GM21367 (cell line): ENCODE measurements at regions not wholly inside any gene's neighbourhood (a gene's known extent, or its start where the extent isn't known, plus 50 kb on each side); places are given as distances from the start of the nearest gene placed in this dataset.
"Not testable (repeated sequence)": the region's sequence is repeated elsewhere in the genome, so short reads cannot be mapped to it uniquely, and the experiment has no call there.

Experiments
- ATAC-seq: cut with Tn5 transposase; IDR thresholded peaks from one replicate; pipeline ENCODE4 v1.9.1; 2021; ENCODE audit not compliant: unreplicated experiment

- no peak for ATAC-seq
Measured at GRCh38 chr7:108810756-108811385, 241.2 kb downstream of the DNAJB9 start.

GRCh38 chr7:108813251-108814014 is 243.8 kb downstream of the DNAJB9 start:
- ATAC-seq = no peak

- no peak for ATAC-seq
Measured at GRCh38 chr7:108815815-108816214, 246.1 kb downstream of the DNAJB9 start.

DNA sequence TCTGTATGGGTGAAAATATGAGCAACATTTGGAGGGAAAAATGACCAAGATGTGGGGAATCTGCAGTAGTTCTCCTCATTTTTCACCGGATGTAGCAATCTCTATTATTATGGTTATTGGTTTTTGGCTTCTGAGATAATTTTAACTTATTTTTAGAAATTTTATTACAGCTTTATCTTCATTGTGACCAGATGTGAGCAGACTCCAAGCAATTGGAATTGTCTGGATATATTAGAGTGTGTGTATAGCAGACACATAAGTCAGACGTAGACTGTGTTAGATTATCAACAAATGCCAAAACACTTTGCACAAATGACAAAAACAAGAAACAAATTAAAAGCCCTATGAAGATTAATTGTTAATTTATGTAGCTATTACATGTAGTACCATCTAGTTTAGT is 249.1 kb downstream of the DNAJB9 start:
- no peak for ATAC-seq

DNA sequence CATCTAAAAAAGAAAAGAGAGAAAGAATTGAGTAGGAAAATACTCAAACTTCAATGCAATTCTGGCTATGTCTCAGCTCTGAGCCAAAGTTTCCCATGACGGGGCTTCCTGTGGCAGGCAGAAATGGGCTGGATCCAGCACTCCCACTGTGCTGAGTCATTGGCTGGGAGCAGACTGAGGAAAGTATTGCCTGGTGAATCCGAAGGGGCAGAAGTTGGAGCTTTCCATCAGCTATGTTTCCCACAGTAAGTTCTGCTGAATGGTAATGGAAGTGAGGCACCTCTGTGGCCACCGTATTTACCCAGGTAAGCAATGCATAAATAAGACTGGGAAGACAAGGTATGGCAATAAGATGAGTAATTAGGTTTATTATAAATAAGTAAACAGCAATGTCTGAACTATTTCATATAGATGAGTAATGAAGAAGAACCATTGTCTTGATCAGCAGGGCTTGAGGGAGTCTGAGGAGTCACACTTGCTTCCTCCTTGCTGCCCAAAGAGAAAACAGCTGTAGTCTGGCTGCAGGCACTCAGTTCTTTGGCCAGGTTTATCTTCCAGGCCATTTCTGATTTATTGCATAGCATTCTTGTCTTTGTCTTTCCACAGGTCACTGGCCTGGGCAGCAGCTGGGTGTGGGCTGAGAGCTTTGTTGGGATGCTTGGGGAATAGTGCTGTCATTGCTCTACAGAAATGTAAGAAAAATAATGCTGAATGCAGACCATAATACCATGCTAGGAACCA is 255.3 kb downstream of the DNAJB9 start:
- no peak for ATAC-seq

- no peak for ATAC-seq
Measured at GRCh38 chr7:108825581-108825909, 255.9 kb downstream of the DNAJB9 start.

DNA sequence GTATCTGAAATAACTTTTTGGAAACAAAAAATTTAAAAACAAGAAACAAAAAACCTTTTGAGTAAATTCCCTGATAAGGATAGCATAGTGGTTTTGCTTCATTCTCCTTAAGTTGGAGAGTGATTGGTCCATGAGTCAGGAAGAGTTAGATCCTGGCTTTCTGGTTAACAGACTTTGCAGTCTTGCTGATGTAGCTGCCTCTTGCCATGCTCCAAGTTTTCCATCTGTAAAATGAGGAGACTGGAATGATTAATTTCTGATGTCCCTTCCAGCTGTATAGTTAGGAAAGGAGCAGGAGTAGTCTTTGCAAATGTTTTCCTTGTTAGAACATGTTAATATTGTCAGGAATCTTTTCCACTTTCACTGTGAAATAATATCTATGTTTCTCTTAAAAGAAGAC is 266.6 kb downstream of the DNAJB9 start:
- no peak for ATAC-seq

DNA sequence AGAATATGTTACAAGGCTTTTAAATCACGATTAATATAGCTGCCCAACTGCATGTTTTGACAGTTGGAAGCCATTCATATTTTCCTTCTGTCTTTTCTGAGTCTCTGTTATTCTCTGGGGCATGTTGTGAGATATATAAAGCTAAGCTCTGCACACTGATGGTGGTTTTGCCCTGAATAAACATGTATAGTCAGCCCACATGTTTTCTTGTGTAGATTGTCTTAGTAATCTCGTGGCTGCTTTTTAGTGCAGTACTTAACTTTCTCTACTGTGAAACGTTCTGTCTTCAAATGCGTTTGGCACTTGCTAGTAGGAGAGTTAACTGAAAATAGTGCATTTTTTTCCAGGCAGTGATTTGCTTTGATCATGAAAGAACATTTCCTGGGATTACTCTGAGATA is 268.5 kb downstream of the DNAJB9 start:
- ATAC-seq = no peak

GRCh38 chr7:108839076-108839475 is 269.4 kb downstream of the DNAJB9 start:
- ATAC-seq = no peak

DNA sequence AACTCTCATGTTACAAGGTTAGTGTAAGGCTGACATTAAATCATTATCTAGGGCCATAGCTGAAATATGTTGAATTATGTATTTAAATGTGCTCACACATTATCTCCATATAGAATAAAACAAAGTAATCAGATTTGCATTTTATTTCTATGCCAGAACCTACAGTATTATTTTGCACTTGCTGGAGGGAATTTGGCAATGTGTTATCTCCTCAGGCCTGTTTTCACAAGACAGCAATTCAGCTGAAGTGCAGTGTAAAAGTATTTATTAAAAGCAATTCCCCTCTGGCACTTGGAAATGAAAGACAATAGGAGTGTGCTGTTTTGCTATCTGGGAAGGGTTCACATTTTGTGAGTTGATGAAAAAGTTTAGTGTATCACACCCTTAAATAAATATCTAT is 276.3 kb downstream of the DNAJB9 start:
- ATAC-seq = no peak

- no peak for ATAC-seq
Measured at GRCh38 chr7:108846471-108846870, 276.8 kb downstream of the DNAJB9 start.

- ATAC-seq = no peak
Measured at GRCh38 chr7:108848486-108848885, 278.8 kb downstream of the DNAJB9 start.

GRCh38 chr7:108860615-108861014 is 290.9 kb downstream of the DNAJB9 start:
- ATAC-seq = no peak

- no peak for ATAC-seq
Measured at GRCh38 chr7:108861071-108861470, 291.4 kb downstream of the DNAJB9 start.

DNA sequence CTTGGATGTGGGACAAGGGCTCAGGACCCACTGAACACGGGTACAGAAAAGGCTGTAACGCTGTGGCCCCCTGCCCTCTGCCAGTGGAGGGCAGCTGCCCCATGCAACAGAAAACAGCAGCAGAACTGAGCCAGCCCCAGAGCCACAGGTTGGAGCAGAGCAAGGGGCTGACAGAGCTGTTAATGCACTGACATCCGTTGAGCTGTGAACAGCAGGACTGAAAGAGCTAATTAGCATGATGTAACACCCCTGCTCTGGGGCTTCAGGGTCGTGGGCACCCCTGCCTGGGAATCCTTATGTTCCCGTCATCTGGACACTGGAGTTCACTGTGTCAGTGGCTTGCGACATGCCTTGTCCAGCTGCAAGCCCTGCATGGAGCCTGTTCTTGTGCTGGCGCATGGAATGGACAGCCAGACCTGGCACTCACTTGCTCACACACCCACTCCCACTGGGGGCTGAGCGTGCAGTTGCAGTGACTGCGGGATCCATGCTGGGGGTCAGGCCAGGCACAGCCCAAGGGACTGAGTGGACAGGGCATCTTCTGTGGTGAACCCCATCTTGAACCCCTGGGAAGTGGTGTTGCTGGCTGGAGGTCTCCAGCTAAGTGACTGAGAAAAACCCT is 293.7 kb downstream of the DNAJB9 start:
- ATAC-seq = no peak

GRCh38 chr7:108869070-108869469 is 299.4 kb downstream of the DNAJB9 start:
- no peak for ATAC-seq

DNA sequence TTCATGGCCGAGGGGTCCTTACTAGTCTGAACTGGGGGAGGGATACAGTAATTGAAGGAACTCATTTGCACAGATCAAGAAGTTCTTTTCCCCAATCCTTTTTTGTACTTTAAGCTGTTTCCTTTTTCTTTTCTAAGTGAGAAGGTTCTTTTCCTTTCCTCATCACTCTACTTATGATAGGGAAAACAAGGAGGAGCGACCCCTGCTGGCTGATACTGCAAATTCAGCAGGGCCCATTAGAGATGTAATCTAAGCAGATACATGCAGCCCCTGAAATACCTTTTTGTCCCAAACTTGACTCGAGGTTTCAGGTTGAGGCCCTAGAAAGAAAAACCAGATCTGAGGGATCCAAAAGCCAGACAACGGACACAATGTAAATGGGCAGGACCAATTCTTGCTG is 305.5 kb downstream of the DNAJB9 start:
- ATAC-seq = no peak

DNA sequence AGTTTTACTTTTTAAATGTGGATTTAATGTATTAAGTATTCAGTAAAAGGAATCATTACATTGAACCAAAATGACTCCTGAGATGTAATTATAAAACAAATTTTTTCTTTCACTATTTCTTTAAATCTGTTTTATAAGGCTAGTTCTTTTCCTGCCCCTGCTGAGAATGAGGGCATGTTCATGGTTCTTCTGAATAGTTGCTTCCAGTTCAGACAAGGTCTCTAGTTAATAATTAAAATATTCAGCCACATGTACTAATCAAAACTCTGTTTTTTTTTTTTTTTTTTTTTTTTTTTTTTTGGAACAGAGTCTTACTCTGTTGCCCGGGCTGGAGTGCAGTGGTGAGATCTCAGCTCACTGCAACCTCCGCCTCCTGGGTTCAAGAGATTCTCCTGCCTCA is 321.2 kb downstream of the DNAJB9 start:
- no peak for ATAC-seq

DNA sequence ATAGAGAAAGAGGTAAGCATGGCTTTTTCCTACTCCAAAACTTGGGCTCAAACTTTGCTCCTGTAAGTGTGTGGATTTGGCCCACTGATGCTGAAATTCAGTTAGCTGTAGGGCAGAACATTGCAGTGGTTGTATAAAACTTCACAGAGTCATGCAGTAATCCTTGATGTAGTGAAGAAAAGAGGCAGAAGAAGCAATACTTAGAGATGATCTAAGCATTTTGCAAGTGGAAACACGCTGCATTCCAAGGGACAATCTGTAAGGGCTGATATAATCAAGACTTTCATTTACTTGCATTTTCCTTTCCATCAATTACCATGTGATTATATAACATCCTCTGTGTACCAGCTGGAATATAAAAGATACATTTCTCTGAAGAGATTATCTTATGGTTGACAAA is 338.8 kb downstream of the DNAJB9 start:
- ATAC-seq = no peak

- ATAC-seq = no peak
Measured at GRCh38 chr7:108911016-108911415, 341.3 kb downstream of the DNAJB9 start.

DNA sequence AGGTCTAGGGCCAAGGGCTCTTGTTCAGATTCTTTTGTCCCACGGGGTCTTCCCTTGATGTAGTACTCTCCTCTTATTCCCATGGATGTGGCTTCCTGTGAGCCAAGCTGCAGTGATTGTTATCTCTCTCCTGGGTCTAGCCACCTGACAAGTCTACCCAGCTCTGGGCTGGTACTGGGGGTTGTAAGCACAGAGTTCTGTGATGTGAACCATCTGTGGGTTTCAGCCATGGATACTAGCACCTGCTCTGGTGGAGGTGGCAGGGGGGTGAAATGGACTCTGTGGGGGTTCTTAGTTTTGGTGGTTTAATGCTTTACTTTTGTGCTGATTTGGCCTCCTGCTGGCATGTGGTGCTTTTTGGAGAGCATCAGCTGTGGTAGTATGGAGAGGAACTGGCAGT is 350.8 kb downstream of the DNAJB9 start:
- ATAC-seq = no peak

- not testable (repeated sequence) for ATAC-seq
Measured at GRCh38 chr7:108943048-108943447, 373.4 kb downstream of the DNAJB9 start.
